ENCODE measurements at regions not wholly inside any gene's neighbourhood (a gene's known extent, or its start where the extent isn't known, plus 50 kb on each side); places are given as distances from the start of the nearest gene placed in this dataset.
A peak's percentile ranks its signal among the peaks of the same experiment; 100 is the strongest.
"Not testable (repeated sequence)": the region's sequence is repeated elsewhere in the genome, so short reads cannot be mapped to it uniquely, and the experiment has no call there.

DNA sequence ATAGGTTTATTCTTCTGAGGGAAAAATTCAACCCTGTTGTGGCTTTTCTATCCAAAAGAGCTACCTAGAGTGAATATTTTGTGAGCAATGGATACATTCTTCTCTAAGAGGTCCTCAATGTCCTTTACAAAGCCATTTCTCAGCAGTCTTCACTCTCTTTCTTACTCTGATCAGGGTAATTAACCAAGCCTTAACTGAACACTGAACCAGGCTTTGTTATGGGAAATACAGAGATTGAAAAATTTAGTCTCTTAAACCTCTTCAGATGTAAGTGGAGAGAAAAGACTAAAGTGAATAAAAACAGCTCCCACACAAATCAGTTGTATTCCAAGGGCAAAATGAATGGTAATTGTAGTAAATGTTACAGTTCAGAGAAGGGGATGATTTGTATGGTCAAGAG is 64.0 kb upstream of the XIST start:
- Histone ChIP-seq H3K4me1 (ENCODE audit: control insufficient read depth, insufficient read depth, low read length, unreplicated experiment) (peaks cover 34% of the 10 kb centered on the region), H3K36me3 (ENCODE audit: insufficient read depth, low read length) (no peaks in the 10 kb centered on the region), H2AFZ (ENCODE audit: low read length, unreplicated experiment) (peak overlapping the region; percentile 38), H3K27ac (ENCODE audit: low read depth, low read length) (peak overlapping the region; percentile 99), H3K4me3 (ENCODE audit: low read depth, low read length) (peak overlapping the region; percentile 43; the same call in 1 of the 2 replicates), H3K79me2 (ENCODE audit: control insufficient read depth, insufficient read depth, low read length, unreplicated experiment) (no peaks in the 10 kb centered on the region), H3K27me3 (ENCODE audit: insufficient read depth, low read length) (no peaks in the 10 kb centered on the region)

- not testable (repeated sequence) for H3K27me3 ChIP-seq (ENCODE audit: insufficient read depth, low read length); H3K4me3 ChIP-seq (ENCODE audit: low read depth, low read length); H3K27ac ChIP-seq (ENCODE audit: low read depth, low read length); H2AFZ ChIP-seq (ENCODE audit: low read length, unreplicated experiment); H3K79me2 ChIP-seq (ENCODE audit: control insufficient read depth, insufficient read depth, low read length, unreplicated experiment); H3K36me3 ChIP-seq (ENCODE audit: insufficient read depth, low read length)
- peaks cover 34% of the 10 kb centered on the region for H3K4me1 ChIP-seq (ENCODE audit: control insufficient read depth, insufficient read depth, low read length, unreplicated experiment)
These were observed 62.3 kb upstream of the XIST start for GRCh38 chrX:73914792-73915191.

DNA sequence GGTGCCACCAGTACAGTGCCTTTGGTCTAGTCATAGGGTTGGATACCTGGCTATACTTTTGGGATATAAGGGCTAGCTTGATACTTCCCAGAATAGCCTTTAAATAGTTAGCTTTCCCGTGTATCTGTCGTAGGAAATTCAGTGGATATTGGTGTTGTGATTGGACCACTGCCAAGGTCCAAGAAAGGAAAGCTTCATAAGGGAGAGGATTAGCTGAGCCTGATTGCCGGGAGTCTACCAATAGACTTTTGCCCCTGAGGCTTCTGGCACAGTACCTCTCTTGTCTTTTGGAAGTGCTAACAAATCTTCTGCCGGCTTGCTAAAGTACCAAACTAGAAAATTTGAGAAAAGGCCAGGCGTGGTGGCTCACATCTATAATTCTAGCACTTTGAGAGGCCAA is 61.1 kb upstream of the XIST start:
- no peaks in the 10 kb centered on the region for H3K79me2 ChIP-seq (ENCODE audit: control insufficient read depth, insufficient read depth, low read length, unreplicated experiment)
- no peak overlapping the region for H3K4me3 ChIP-seq (ENCODE audit: low read depth, low read length)
- H3K27me3 ChIP-seq (ENCODE audit: insufficient read depth, low read length): no peaks in the 10 kb centered on the region
- peaks cover 24% of the 10 kb centered on the region for H3K4me1 ChIP-seq (ENCODE audit: control insufficient read depth, insufficient read depth, low read length, unreplicated experiment)
- no peaks in the 10 kb centered on the region for H3K36me3 ChIP-seq (ENCODE audit: insufficient read depth, low read length)
- H2AFZ ChIP-seq (ENCODE audit: low read length, unreplicated experiment): no peak overlapping the region
- H3K27ac ChIP-seq (ENCODE audit: low read depth, low read length): no peak overlapping the region

- not testable (repeated sequence) for H3K79me2 ChIP-seq (ENCODE audit: control insufficient read depth, insufficient read depth, low read length, unreplicated experiment); H3K27me3 ChIP-seq (ENCODE audit: insufficient read depth, low read length); H3K36me3 ChIP-seq (ENCODE audit: insufficient read depth, low read length); H2AFZ ChIP-seq (ENCODE audit: low read length, unreplicated experiment); H3K27ac ChIP-seq (ENCODE audit: low read depth, low read length); H3K4me3 ChIP-seq (ENCODE audit: low read depth, low read length)
- peaks cover 13% of the 10 kb centered on the region for H3K4me1 ChIP-seq (ENCODE audit: control insufficient read depth, insufficient read depth, low read length, unreplicated experiment)
These were observed 59.4 kb upstream of the XIST start for GRCh38 chrX:73911946-73912345.

DNA sequence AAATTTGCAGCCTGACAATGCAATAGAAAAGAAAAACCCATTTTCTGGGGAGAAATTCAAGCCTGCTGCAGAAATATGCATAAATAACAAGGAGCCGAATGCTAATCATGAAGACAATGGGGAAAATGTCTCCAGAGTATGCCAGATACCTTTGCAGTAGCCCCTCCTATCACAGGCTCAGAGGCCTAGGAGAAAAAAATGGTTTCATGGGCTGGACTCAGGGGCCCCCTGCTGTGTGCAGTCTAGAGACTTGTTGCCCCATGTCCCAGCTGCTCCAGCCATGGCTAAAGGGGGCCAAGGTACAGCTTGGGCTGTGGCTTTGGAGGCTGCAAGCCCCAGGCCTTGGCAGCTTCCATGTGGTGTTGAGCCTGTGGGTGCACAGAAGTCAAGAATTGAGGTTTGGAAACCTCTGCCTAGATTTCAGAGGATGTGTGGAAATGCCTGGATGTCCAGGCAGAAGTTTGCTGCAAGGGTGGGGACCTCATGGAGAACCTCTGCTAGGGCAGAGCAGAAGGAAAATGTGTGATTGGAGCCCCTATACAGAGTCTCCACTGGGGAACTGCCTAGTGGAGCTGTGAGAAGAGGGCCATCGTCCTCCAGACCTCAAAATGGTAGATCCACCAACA is 53.3 kb upstream of the XIST start:
- not testable (repeated sequence) for H2AFZ ChIP-seq (ENCODE audit: low read length, unreplicated experiment); H3K4me3 ChIP-seq (ENCODE audit: low read depth, low read length); H3K27ac ChIP-seq (ENCODE audit: low read depth, low read length); H3K4me1 ChIP-seq (ENCODE audit: control insufficient read depth, insufficient read depth, low read length, unreplicated experiment); H3K27me3 ChIP-seq (ENCODE audit: insufficient read depth, low read length); H3K36me3 ChIP-seq (ENCODE audit: insufficient read depth, low read length); H3K79me2 ChIP-seq (ENCODE audit: control insufficient read depth, insufficient read depth, low read length, unreplicated experiment)

GRCh38 chrX:73903941-73904340 is 51.4 kb upstream of the XIST start:
- H3K79me2 ChIP-seq (ENCODE audit: control insufficient read depth, insufficient read depth, low read length, unreplicated experiment): no peaks in the 10 kb centered on the region
- no peak overlapping the region for H3K27ac ChIP-seq (ENCODE audit: low read depth, low read length)
- H3K4me3 ChIP-seq (ENCODE audit: low read depth, low read length): no peak overlapping the region
- no peaks in the 10 kb centered on the region for H3K4me1 ChIP-seq (ENCODE audit: control insufficient read depth, insufficient read depth, low read length, unreplicated experiment)
- H3K36me3 ChIP-seq (ENCODE audit: insufficient read depth, low read length): no peaks in the 10 kb centered on the region
- H2AFZ ChIP-seq (ENCODE audit: low read length, unreplicated experiment): no peak overlapping the region
- no peaks in the 10 kb centered on the region for H3K27me3 ChIP-seq (ENCODE audit: insufficient read depth, low read length)

Measured in ACC112 (cell line).